Activated naive CD8-positive, alpha-beta T cell treated with anti-CD3 and anti-CD28 coated beads, Interleukin-2, amount 50 U/mL, for 24 hours (primary cell): ENCODE measurements at regions not wholly inside any gene's neighbourhood (a gene's known extent, or its start where the extent isn't known, plus 50 kb on each side); places are given as distances from the start of the nearest gene placed in this dataset.

Source experiments
- ATAC-seq: fragments of 150-1000 bp; cut with Tn5 transposase; one replicate; pipeline ENCODE4 v1.10.0; 2021
- DNase-seq: peaks from one replicate; pipeline ENCODE4 v3.0.0; 2021
- H3K27ac Mint-ChIP-seq: one replicate; pipeline ENCODE4 v1.8.0; 2021; ENCODE audit warnings: mild to moderate bottlenecking, mixed read lengths
- H3K27me3 Mint-ChIP-seq: one replicate; pipeline ENCODE4 v1.8.0; 2021; ENCODE audit warnings: mixed read lengths
- H3K36me3 Mint-ChIP-seq: one replicate; pipeline ENCODE4 v1.8.0; 2021; ENCODE audit warnings: low read depth, mixed read lengths
- H3K4me1 Mint-ChIP-seq: one replicate; pipeline ENCODE4 v1.8.0; 2021; ENCODE audit warnings: mixed read lengths
- H3K4me3 Mint-ChIP-seq: one replicate; pipeline ENCODE4 v1.8.0; 2021; ENCODE audit warnings: mild to moderate bottlenecking, moderate library complexity, mixed read lengths
- H3K9me3 Mint-ChIP-seq: one replicate; pipeline ENCODE4 v1.8.0; 2021; ENCODE audit warnings: mixed read lengths

DNA sequence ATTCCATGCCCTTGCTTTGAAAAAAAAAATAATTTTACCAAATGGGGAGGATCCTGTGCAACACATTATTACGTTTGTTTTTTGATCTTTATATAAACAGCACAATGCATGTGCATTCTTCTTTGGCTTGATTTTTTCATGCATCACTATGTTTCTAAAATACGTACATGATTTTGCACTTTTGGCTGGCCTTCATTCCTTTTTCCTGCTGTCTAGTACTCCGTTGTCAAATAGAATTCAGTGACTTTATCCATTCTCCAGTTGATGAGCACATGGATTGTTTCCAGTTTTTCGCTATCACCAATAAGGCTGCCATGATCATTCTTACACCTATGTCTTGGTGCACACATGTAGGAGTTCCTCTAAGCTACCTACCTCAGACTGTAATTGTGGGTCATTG lies 63.0 kb upstream of the ID3 start:
- DNase-seq (no peak), ATAC-seq (no peak)
- Mint-ChIP-seq H3K4me3 (no peak overlapping the region), H3K9me3 (peaks cover 15% of the 10 kb centered on the region), H3K27me3 (no peaks in the 10 kb centered on the region), H3K36me3 (peaks cover 5% of the 10 kb centered on the region), H3K4me1 (peaks cover 90% of the 10 kb centered on the region), H3K27ac (no peak overlapping the region)

DNA sequence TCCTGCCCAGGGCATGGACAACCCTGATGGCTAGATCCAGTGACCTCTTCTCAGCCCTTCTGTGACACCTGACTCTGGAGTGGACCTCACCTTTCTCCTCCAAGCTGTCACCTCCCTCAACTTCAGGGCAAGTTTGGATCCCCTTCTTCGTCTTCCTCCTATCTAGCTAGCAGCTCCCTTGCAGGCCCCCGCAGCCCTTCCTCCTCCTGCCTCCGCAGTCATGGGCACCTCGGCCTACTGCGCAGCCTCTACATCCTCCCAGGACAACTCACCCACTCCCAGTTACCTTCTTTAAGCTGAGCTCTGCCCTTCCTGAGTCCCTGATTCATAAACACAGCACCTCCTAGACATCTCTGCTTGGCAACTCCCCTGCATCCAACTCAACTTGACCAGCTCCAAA lies 61.3 kb upstream of the ID3 start:
- no peak for DNase-seq
- H3K4me3 Mint-ChIP-seq, result peak overlapping the region; percentile 33
- no peaks in the 10 kb centered on the region for H3K27me3 Mint-ChIP-seq
- H3K9me3 Mint-ChIP-seq, result peaks cover 5% of the 10 kb centered on the region
- peak overlapping the region; percentile 78 for H3K27ac Mint-ChIP-seq
- no peak for ATAC-seq
- H3K36me3 Mint-ChIP-seq, result peaks cover 3% of the 10 kb centered on the region
- peaks cover 89% of the 10 kb centered on the region for H3K4me1 Mint-ChIP-seq

DNA sequence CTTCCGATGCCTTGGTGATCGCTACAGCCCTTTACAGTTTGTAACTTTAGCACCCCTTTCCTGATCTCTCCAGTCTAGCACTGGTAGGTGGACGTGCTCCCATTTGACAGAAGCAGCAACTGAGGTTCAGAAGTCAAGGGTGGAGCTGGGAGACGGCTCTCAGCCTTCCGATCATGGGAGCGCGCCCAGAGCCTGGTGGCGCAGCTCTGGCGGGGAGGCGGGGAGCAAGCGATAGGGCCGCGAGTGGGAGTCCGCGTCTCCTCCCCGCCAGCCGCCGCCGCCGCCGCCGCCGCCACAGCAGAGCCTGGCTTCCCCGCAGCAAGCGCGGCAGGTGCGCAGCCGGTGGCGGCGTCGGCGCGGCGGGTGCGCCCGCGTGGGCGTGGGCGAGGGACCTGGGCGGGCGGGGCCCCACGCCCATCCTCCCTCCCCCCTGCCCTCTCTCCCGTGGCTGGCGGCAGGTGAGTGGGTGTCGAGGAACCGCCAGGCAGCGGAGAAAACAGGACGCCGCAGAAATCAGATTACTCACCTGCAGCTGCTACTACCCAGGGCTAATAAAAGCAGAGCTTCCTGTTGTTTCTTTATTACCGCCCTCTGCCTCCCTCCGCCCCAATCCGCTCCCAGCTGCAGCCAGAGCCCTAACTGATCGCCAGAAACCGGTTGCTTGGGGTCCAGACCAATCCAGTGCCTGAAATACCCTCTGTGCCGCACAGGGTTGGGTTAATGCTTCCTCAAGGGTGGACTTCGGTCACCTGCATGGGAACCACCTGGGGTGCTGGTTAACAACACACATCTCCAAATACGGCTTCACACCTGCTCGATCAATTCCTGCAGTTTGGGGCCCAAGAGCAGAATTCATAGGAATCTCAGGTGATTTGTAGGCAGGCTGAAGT lies 60.2 kb upstream of the ID3 start:
- Mint-ChIP-seq H3K36me3 (peaks cover 2% of the 10 kb centered on the region), H3K4me3 (peak overlapping the region; percentile 71), H3K9me3 (peaks cover 2% of the 10 kb centered on the region), H3K27me3 (no peaks in the 10 kb centered on the region), H3K27ac (peak overlapping the region; percentile 78), H3K4me1 (peaks cover 89% of the 10 kb centered on the region)
- DNase-seq, result peak; percentile 74
- peak; percentile 55 for ATAC-seq

DNA sequence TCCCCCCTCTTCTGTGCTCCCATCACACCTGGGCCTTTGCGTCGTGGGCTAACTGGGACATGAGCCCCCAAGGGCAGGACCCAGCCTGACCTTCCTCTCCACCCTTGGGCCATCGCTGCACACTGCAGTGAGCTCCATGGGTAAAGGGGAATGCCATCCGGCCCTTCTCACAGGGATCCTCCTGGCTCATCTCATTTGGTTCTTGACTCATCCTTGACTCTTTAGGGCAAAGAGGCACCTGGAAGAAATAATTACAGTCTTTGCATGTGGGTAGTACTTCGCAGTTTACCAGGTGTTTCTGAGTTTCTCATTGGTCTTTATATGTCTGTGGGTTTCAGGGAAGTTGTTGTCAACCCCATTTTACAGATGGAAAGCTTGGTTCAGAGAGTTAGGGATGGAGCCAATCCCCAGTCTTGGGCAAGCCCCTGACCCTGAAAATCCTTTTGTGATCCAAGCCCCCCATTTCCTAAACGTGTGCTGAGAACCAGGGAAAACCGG lies 59.3 kb upstream of the ID3 start:
- Mint-ChIP-seq H3K27ac (peak overlapping the region; percentile 68), H3K9me3 (no peaks in the 10 kb centered on the region), H3K4me1 (peaks cover 89% of the 10 kb centered on the region), H3K4me3 (peak overlapping the region; percentile 71), H3K27me3 (no peaks in the 10 kb centered on the region), H3K36me3 (no peaks in the 10 kb centered on the region)
- ATAC-seq (peak; percentile 6), DNase-seq (no peak)

DNA sequence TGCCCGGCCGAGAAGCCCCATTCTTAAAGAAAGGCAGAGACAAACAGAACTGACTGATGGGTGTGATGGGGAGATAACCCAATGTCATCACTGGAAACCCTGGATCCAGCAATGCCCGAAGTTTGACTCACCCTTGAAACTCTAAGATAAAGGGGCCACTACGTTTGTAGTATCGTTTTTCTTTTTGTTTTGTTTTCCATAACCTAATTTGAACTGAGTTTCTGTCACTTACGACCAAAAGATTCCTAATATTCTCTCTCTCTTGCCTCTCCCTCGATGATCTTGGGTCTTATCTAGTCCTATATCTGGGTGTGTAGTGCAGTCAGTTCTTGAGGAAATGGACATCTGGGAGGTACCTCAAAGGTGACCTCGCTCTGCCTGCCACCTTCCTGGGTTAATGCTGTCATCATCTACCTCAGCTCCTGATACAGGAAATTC lies 57.8 kb upstream of the ID3 start:
- Mint-ChIP-seq H3K4me3 (peak overlapping the region; percentile 12), H3K36me3 (no peaks in the 10 kb centered on the region), H3K27me3 (no peaks in the 10 kb centered on the region), H3K4me1 (peaks cover 93% of the 10 kb centered on the region), H3K27ac (peak overlapping the region; percentile 92), H3K9me3 (no peaks in the 10 kb centered on the region)
- DNase-seq (no peak), ATAC-seq (peak; percentile 44)

DNA sequence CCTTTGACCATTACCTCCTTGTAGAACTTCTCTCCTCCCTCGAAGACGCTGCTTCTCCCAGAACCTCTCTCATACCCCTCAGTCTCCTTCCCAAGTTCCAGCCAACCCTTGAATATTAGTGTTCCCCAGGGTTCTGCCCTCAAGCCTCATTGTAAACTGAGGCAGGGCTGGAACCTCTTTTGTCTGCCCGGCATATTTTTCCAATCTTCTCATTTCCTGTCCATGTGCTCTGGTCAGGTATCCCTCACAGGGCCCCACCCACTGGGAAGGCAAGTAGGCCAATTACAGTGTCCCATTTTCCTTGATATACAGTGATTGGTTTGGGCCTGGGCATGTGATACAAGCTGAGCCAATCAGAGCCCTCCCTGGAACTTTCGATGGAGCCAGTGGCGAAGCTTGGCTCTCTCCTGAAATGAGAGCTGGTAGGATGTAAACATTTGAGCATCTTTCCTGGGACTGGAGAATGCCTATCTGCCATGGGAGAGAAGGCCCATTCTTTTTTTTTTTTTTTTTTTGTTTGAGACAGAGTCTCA lies 57.1 kb upstream of the ID3 start:
- Mint-ChIP-seq H3K9me3 (no peaks in the 10 kb centered on the region), H3K27ac (peak overlapping the region; percentile 59), H3K4me1 (peaks cover 95% of the 10 kb centered on the region), H3K27me3 (no peaks in the 10 kb centered on the region), H3K4me3 (no peak overlapping the region), H3K36me3 (no peaks in the 10 kb centered on the region)
- DNase-seq, result no peak
- ATAC-seq, result no peak

DNA sequence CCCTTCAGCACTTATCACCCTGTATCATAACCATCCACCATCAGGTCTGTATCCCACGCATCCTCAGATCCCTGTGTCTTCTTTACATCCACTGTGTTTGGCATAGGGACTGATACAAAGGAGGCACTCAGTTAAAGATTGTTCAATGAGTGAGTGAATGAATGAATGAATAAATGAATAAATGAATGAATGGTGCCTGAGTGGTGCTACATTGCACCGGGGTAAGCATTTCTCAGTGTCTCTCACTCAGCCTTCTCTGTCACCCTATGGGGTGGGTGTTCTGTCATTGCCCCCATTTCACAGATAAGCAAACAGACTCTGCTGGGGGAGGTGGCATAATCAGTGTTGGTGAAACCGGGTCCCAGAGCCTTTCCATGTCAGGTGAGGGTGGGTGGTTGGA lies 56.6 kb upstream of the ID3 start:
- no peaks in the 10 kb centered on the region for H3K9me3 Mint-ChIP-seq
- ATAC-seq (no peak), DNase-seq (no peak)
- H3K27me3 Mint-ChIP-seq, result no peaks in the 10 kb centered on the region
- peak overlapping the region; percentile 59 for H3K27ac Mint-ChIP-seq
- no peak overlapping the region for H3K4me3 Mint-ChIP-seq
- H3K4me1 Mint-ChIP-seq, result peaks cover 90% of the 10 kb centered on the region
- H3K36me3 Mint-ChIP-seq, result no peaks in the 10 kb centered on the region

DNA sequence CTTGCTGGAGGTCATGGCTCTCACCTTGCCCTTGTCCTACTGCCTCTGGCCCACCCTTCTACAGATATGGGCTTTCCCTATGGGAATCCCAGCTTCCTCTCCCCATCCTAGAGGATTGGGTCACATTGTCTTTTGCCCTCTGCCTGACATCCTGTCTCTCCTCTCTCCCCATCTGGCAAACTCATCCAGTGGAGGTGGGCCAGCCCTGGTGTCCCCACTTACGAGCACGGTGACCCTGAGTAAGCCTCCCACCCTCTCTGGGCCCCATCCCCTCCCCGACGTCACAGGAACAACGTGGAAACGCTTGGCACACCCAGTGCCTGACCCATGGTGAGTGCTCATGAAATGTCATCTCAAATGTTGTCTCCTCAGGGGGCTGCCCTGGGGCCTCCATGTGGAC lies 56.1 kb upstream of the ID3 start:
- Mint-ChIP-seq H3K4me1 (peaks cover 86% of the 10 kb centered on the region), H3K9me3 (no peaks in the 10 kb centered on the region), H3K36me3 (no peaks in the 10 kb centered on the region), H3K27ac (no peak overlapping the region), H3K4me3 (no peak overlapping the region), H3K27me3 (no peaks in the 10 kb centered on the region)
- no peak for DNase-seq
- no peak for ATAC-seq

DNA sequence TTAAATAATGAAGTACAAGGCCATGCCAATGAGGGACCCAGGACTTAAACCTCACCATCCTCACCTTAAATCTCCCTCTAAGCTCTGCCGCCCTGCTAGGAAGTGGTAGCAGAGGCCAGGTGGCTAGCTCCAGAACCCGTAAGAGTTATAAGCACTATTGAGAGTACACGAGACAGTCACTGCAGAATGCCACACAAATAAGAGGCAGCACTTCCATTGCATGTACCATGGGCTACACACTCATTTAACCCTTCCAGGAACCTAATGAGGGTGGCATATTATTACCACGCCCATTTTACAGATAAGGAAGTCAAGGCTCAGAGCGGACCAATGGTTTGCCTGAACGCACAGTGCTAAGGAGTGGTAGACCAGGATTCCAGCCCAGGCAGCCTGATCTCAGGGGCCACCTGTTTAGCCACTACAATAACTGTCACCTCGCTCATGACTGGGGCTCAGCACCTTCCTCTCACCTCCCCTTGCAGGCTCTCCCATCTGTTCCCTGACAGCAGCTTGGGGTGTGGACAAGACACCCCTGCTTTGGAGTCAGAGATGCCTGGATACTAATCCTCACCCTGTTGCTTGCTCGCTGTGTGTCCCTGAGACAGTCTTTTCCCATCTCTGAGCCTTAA lies 54.8 kb upstream of the ID3 start:
- Mint-ChIP-seq H3K27me3 (no peaks in the 10 kb centered on the region), H3K27ac (peak overlapping the region; percentile 86), H3K4me3 (no peak overlapping the region), H3K36me3 (no peaks in the 10 kb centered on the region), H3K4me1 (peaks cover 76% of the 10 kb centered on the region), H3K9me3 (no peaks in the 10 kb centered on the region)
- DNase-seq (no peak), ATAC-seq (no peak)

DNA sequence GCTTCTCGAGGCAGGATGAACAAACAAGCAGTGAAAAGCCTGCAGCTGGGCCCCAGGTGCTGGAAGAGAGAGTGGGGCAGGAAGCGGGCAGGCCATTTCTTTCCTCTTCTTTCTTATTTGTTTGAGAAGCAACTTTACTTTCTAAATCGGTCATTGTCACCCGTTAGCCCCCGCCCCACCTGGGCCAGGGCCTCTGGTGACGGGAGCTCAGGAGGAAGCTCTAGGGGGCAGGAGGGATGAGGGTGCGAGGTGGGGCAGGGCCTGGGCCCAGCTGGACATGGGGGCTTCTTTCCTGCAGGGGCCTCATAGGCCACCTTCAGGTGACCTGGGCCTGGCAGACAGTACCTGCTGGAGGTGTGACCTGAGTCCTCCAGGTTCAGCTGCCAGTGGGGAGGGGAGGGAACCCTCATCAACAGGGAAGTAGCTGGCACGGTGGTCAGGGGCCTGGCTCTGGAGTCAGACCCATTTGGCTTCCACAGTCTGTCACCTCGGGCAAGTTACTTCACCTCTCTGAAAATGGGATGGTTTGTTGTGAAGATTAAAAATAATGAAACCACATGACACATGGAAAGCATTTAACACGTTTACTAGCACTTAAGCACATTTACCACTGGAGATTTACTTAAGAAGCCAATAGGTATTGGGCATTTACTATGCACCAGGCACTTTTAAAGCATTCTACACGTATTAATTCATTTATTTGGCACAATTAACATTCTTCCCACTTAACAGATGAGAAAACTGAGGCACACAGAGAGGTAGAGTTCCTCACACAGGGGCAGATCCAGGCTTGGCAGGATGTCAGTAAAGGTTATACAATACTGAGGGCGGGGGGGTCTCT lies 54.1 kb upstream of the ID3 start:
- ATAC-seq (peak; percentile 11), DNase-seq (no peak)
- Mint-ChIP-seq H3K27me3 (no peaks in the 10 kb centered on the region), H3K9me3 (no peaks in the 10 kb centered on the region), H3K27ac (peak overlapping the region; percentile 86), H3K4me1 (peaks cover 69% of the 10 kb centered on the region), H3K36me3 (no peaks in the 10 kb centered on the region), H3K4me3 (peak overlapping the region; percentile 17)

DNA sequence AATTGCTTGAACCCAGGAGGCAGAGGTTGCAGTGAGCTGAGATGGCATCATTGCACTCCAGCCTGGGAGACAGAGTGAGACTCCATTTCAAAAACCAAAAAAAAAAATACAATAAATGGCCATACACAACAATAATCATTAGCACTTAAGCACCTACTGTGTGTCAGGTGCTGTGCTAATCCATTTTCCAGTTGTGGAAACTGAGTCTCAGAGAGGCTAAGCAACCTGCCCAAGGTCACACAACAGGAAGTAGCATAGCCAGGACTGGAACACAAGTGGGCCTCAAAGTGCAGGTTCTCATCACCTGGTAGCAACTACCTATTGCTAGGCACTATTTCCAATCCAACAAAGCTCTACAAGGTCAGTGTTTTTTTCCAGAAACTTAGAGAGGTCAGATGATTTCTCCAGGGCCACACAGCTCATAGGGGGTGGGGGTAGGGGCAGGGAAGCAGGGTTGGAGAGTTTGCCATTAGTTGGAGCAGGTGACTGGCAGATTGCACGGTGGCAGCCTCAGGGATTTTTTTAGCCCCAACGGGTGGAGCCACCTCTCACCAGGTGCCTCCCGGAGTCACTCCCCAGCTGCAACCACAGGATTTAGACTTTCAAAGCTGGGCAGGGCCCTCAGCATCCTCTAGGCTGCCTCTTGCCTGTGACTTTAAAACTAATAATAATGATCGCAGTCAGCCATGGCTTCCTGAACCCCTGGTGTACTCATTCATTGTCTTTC lies 52.5 kb upstream of the ID3 start:
- no peak for ATAC-seq
- no peak overlapping the region for H3K4me3 Mint-ChIP-seq
- no peaks in the 10 kb centered on the region for H3K36me3 Mint-ChIP-seq
- no peaks in the 10 kb centered on the region for H3K9me3 Mint-ChIP-seq
- no peak for DNase-seq
- peak overlapping the region; percentile 86 for H3K27ac Mint-ChIP-seq
- peaks cover 68% of the 10 kb centered on the region for H3K4me1 Mint-ChIP-seq
- no peaks in the 10 kb centered on the region for H3K27me3 Mint-ChIP-seq

DNA sequence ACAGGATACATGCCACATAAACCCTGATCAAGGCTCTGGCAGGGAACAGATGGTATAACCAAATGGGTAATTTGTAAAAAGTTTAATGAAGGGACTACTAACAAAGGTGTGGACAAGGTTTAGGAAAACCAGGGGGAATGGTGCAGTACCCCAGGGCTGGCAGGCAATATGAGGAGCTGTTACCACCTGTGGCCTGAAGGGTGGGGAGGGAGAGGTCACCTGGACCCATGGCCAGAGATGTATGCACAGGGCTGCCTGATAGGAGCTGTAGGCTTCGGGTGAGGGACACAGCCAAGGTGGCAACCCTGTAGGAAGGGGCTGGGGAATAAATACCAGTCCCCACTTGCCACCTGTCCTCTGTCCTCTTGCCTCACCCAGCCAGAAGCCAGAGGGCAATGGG lies 51.4 kb upstream of the ID3 start:
- Mint-ChIP-seq H3K27me3 (no peaks in the 10 kb centered on the region), H3K4me1 (peaks cover 64% of the 10 kb centered on the region), H3K9me3 (no peaks in the 10 kb centered on the region), H3K36me3 (no peaks in the 10 kb centered on the region), H3K4me3 (no peak overlapping the region), H3K27ac (peak overlapping the region; percentile 61)
- DNase-seq, result no peak
- no peak for ATAC-seq

DNA sequence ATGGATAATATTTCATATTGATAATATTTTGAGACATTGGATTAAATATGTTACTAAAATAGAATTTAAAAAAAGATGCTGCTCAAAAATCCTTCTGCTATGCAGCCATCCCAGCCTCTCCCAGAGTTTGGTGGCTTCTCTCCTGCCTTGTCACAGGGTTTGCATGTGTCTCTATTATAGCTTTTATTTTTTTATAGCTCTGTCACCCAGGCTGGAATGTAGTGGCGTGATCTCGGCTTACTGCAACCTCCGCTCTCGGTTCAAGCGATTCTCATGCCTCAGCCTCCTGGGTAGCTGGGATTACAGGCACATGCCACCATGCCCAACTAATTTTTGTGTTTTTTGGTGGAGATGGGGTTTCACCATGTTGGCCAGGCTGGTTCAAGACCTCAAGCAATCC lies 50.7 kb upstream of the ID3 start:
- Mint-ChIP-seq H3K9me3 (no peaks in the 10 kb centered on the region), H3K4me3 (no peak overlapping the region), H3K4me1 (peaks cover 57% of the 10 kb centered on the region), H3K27ac (peak overlapping the region; percentile 31), H3K36me3 (no peaks in the 10 kb centered on the region), H3K27me3 (no peaks in the 10 kb centered on the region)
- no peak for DNase-seq
- ATAC-seq, result no peak
